ENCODE measurements at regions not wholly inside any gene's neighbourhood (a gene's known extent, or its start where the extent isn't known, plus 50 kb on each side); places are given as distances from the start of the nearest gene placed in this dataset.

DNA sequence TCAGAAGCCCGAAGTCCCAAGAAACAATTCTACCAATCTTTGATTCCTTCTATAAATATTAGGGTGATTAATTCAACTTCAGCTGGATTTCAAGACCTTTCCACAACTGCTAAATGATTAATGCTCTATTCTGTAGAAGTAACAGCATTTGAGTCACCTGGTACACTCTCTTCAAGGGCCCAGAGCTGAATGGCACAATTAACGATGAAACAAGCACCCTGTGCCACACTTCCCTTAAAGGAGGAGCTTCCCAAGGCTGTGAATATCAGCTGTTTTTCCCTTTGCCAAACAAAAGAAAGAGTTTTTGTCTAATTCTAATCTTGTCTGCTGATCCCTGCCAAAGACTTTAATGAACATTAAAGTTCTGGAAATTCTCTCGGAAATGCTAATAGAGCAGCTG lies 56.0 kb downstream of the BOD1L2 start:
- ATAC-seq (no peak), DNase-seq (no peak)

DNA sequence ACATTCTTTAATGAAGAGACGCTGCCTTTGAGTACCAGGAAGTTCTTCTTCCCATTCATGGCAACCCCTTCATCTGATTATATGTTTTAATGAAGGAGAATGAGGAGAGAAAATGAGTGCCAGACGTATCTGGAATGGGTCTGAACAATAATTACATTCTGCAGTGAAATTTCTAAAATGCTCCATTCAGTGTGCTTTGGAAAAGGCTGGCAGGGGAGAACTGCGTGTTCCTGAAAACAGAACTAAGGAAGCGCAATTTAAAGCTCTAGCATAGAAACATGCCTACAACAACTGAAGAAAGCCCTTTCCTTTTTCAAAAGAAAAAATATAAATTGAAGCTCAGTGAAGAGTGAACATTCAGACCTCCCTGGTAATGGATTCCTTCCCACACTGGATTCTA lies 58.8 kb downstream of the BOD1L2 start:
- ATAC-seq (no peak), DNase-seq (no peak)

DNA sequence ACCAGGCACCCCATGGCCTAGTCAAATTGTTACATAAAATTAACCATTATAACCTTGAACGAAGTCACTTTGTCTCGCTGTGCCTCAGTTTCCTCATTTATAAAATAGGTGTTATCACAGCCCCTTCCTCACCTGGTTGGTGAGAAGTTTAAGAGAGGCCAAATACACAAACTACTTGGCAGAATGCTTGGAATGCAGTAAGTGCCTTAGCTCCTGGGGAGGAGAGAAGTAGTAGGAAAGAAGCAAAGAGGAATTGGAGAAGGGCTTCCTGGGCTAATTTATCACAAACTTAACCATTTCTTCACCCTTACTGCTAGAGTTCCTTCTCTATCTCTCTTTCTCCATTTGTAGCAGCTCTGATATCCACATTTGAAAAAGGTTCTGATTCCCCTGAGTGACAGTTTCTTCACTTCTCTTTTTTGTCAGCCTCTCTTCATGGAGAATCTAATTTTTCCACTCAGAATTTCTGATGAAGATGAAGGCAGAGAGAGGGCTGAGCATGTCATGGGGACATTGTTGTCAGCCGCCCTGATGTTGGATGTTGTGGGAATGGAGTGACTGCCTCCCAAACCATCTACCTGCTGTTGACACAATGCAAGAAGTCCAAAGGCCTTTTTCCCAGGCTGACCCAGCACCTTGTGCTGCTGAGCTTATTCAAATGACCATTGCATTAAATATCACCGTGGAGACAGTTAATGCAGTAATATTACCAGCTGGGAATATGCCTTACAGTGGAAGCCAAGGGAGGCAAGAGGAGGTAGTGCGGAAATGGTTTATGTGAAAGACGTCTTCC lies 60.4 kb downstream of the BOD1L2 start:
- DNase-seq: no peak

DNA sequence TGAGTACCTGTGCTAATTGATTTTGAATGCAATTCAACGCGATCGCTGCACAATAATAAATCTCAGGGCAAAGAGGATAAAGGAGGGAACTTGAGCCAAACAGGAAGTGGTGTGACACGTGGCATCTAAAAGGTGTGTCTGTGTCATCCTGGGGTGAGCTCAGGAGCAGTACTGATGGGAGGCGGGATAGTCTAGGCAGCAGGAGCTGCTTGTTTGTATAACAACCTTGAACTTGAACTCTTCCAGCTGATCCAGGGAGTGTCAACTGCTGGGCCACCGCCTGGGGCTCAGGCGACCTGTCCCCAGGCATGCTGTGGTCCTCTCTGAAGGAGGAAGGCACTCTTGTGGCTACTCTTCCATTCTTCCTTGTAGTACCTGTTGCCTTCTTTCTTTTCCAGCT lies 61.2 kb downstream of the BOD1L2 start:
- DNase-seq (no peak), ATAC-seq (no peak)

More for the DNA sequence above, 60.4 kb downstream of the BOD1L2 start:
- no peak for ATAC-seq

DNA sequence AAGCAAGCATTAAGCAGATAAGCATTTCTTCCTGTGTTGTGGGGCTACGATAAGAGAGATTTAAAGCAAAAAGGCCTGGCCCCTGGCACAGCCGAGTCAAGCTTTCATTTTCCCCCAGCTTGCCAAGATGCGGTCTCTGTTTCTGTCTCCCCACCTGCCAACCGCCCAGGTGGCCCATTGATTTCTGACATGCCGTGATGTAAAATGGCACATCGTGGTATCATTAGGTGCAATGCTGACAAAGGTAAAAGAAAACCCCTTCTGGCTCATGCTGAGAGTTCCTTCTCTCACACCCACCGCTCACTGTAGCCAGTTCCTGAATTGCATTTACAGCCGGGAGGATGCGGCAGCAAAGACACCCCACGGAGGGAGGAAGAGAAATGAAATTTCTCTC lies 62.8 kb downstream of the BOD1L2 start:
- ATAC-seq: no peak

DNA sequence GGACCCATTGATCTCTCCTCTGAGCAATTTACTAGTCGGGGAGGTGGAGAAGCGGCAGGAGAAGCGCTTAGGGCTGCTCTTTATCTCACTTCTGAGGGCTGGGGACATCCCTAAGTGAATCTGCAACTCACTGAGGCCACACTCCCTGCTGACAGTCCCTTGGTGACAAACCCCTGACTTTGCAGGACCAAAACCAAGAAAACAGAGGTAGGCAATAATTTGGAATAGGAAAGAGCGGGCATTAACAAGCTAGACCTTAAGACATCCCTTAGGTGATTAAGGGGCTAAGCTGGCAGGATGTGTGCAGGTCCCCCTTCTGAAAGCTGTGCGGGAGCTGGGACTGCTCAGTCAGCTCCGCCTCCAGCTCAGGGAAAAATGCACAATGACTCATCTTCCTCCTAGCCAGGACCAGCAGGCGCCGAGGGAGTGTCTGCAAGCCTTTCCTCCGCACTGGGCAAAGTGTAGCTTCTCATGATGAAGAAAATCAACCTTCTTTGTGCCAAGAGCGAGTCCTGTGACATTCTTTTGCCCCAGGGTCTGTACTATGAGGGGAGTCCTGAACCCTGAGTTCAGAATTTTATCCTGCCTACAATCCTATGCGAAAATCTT lies 63.3 kb downstream of the BOD1L2 start:
- DNase-seq (no peak), ATAC-seq (peak; percentile 19)

More for the DNA sequence above, 62.8 kb downstream of the BOD1L2 start:
- DNase-seq: no peak

DNA sequence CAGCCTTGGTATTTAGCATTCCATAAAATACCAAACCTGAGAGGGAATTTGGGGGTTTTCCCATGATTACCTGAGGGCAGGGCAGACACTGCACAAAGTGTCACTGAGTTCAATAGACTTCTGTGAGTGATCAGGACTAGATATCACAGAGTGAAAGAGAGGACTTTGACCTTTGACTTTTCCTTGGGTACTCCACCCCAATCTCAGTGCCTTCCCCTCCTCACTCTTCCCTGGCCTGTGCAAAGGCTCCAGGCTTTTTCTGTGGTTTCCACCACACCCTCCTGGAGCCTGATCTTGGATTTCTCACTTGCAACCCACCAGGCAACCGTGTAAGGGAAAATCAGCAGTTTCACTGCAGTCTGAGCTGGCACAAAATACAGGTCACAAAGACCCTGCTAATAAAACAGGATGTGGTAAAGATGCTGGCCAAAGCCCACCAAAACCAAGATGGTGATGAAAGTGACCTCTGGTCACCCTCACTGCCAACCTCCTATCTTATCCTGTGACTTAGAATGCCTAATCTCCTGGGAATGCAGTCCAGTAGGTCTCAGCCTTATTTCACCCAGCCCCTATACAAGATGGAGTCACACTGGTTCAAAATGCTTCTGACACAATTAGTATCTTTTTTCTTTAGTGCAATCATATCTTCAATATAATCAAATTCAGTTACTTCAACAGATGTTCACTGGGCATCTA lies 64.0 kb downstream of the BOD1L2 start:
- DNase-seq: no peak

DNA sequence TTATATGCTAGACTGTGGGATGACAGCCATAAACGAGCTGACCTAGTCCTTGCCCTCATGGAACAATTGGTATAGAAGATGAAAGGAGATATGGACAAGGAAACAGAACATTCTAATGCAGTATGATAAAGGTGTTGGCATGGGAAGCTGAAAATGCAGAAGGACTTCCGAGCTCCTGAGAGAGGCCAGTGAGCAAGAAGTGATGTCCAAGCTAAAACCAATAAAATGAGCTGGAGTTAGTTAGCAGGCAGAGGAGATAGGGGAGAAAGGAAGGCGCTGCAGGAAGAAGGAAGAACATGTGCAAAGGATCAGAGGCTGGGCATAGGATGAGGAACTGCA lies 64.5 kb downstream of the BOD1L2 start:
- no peak for ATAC-seq

More for the DNA sequence above, 64.0 kb downstream of the BOD1L2 start:
- no peak for ATAC-seq

DNA sequence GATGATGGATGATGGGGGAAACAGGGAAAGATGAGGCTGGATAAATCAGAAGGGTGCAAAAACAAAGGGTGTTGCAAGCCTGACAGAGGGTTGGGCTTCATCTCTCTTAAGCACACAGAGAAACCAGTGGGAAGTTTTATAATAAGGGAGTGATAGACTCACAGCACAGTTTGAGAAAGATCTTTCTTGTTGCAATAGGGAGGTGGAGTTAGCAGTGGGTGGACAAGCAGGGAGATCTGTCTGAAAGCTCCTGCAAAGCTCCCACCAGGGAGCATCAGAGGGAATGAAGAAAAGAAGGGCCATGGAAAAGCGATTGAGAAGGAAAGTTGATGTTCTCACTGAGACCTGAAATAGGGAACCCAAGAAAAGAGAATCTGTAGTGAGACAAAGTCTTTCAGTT lies 64.9 kb downstream of the BOD1L2 start:
- ATAC-seq: no peak
- no peak for DNase-seq

More for the DNA sequence above, 64.5 kb downstream of the BOD1L2 start:
- DNase-seq: no peak

DNA sequence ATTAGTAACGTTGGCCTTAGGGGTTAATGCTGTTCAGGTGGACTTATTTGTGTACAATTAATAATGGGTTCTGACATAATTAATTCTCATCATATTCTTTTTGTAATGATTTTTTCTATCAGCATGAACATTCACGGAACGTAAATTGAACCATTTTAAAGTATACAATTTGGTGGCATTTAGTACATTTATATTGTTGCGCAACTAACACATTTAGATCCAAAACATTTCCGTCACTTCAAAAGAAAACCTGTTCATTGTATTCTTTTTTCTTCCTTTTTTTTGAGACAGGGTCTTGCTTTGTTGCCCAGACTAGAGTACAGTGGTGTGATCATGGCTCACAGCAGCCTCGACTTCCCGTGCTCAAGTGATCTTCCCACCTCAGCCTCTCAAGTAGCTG lies 65.8 kb downstream of the BOD1L2 start:
- DNase-seq: no peak
- no peak for ATAC-seq

DNA sequence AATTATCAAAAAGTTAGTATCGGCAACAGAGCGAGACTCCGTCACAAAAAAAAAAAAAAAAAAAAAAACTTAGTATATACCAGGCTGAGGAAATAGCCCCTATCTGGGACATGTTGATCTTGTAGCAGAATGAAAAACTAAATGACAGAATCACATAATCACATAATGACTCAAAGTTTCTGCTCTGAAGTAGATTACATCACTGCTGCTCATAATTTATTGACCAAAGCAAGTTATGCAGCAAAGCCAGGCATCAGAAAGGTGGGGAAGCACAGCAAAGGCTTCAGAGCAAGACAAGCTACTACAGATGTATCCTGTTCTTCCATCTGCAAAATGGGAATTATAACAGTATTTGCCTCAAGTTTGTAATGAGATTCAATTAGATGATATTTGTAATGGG lies 68.1 kb downstream of the BOD1L2 start:
- ATAC-seq (no peak), DNase-seq (no peak)

DNA sequence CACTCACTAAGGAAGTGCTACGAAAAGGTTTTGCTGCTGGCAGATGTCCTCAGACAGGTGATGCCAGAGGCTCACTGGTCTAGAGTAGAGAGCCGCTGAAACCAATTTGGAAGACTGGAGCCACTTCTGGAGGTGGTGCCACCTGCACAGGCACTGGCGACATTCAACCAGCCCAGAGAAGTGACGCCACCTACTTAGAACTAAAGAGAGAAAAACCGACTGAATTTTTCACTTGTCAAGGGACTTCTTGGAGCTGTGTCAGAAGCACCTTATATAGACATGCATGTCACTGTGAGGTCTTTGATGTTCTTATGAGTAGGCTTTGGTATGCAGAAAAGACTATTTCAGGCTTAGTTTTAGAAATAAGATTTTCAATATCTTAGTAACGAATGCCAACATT lies 71.4 kb downstream of the BOD1L2 start:
- no peak for DNase-seq
- ATAC-seq: no peak

DNA sequence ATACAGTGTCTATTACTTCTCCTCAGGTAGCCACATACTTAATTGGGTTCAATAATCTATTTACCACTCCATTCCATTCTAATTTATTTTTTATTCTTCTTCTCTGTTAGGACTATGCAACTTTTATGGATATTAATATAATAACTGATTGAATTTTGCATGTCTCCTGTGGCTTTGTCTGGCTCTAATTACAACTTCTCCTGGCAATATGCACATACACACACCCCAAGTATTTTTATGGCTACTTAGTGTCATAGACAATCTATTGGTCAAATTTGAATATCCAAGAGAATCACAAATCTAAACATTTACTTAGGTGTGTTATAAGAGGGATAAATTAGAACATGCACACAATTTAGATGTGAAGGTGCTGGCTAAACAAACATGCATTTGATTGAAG lies 73.1 kb downstream of the BOD1L2 start:
- DNase-seq: no peak
- ATAC-seq: no peak

DNA sequence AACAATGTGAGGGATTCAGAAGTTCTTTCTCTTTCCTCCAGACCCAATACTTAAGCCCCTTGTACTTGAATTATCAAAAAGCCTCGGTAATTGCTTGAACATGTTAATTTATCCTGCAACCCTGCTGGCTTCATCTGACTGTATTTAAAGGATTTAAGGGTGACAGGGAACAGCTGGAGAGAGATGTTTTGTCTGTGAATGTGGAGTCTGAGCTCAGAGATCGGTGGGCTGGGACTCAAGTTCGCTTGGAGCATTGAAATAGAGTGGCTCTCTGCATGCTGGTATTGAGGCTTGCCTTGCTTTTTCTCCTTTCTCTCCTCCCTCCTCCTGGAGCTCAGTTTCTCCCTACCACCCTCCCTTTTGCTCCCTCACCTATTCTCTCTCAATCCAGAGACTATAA lies 73.6 kb downstream of the BOD1L2 start:
- ATAC-seq (no peak), DNase-seq (no peak)

DNA sequence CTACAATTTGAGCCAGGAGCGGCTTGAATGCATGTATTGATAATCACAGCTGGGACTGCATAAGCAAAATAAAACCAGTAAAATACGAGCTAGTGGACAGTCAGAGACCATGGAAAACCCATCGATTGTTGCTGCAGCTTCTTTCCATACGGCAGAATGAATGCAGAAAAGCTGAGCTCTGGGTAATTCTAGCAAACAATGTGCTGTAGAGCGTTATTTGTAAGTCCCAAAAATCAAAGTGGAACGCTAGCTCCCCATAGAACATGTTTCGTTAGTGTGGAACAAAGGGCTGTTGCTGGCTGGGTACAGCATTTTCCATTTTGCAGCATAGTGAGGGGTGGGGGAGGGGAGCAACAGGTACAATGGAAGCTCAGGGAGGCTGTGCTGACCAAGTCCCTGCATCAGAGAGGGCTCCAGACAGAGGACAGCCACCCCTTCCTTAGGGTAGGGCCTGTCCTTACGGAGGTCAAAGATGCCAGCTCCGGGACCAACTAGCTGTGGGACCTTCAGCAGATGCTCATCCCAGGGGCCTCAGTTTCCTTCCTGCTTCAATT lies 74.1 kb downstream of the BOD1L2 start:
- no peak for ATAC-seq

DNA sequence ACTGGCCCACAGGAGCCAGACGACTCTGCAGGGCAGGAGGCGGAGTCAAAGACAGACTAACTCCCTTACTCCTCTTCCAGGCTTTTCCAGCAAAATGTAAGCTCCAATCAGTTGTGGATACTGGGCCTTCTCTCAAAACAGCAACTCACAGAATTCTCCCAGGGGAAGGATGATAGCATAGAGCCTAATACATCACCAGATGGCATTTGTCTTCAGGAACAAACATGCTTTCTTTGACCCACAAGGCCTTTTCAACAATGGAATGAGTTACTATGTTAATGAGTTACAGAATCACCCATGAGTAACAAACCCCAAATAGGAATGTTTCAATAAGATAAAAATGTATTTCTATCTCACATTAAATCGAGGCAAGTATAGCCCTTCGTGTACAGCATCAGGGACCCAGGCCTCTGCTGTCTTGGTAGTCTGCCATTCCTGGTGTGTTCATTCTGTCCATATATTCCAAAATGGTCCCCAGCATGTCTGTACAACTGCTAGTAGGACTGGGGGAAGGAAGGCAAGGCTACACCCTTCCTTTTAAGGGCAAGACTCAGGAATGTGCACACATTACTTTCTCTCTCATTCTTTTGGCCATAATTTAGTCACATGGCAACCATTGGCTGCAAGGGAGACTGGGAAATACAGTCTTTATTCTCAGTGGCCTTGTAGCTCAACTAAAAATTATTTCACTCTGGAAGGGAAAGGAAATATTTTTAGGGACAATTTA lies 76.4 kb downstream of the BOD1L2 start:
- DNase-seq (no peak), ATAC-seq (no peak)

More for the DNA sequence above, 74.1 kb downstream of the BOD1L2 start:
- DNase-seq: no peak

DNA sequence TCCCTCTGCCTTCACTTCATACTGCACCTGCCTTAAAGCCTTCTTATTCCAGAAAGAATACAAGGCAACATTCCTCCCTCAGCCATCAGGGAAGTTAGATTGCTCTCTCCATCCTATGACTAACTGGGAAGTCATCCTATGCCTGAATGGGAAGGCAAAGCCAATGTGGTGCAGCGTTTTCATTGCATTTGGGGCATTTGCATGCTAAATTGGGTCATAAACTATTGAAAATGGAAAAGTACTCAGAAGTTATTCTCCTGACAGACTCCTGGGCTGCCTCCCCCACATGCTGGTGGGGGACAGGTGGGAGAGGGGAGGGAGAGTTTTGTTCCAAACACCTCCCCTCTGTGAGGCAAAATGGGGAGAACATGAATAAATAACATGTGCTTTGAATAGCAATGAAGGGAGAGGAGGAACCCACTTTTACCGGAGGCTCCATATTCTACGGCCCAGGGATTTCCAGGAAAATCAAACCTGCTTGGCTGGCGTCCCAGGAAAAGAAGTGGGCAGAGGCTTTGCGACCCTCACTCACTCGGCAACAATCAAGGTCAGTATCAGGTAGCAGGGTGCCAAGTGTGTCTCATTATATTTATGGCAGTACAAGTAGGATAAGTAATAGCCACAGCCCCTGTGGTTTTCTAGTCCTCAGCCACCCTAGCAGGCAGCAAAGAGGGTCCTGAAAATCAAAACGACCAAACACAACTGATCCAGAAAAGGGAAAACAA lies 84.1 kb downstream of the BOD1L2 start:
- ATAC-seq (no peak), DNase-seq (no peak)

DNA sequence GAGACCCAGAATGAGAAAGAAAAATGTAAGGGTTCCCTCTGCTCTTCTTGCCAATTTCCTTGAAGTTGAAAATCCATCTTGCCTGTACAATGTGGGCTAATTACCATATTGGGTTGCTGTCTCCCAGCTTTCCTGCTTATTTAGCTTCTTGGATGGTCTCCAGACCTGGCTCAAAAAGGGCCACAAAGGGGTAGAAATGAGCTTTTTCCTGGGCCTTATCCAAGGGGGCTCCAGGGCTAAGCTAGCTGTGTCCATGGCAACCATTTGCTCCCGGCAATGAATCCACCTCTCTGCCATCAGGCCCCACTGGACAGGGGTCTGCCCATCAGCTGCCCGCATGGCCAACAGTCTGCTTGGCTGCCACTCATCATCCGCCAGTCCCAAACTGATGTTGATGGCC lies 85.0 kb downstream of the BOD1L2 start:
- no peak for DNase-seq

DNA sequence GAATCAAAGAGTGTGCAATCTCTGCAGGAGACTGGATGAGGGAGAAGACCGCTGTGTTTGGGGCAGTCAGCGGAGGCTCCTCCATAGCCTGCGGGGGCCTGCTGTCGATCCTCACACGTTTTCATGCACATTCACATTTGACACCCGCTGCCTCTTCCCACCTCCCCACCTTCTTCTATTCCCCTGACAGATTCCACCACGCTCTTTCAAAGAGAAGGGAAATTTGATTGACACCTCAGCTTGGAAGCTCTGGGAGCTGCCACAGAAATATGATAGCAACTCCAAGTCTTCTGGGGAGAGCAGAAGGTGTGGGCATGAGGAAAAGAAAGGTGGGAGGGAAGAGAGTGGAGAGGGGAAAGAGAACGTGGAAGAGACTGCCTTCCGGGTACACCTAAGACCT lies 87.5 kb downstream of the BOD1L2 start:
- DNase-seq: no peak
- ATAC-seq: no peak

More for the DNA sequence above, 85.0 kb downstream of the BOD1L2 start:
- no peak for ATAC-seq

DNA sequence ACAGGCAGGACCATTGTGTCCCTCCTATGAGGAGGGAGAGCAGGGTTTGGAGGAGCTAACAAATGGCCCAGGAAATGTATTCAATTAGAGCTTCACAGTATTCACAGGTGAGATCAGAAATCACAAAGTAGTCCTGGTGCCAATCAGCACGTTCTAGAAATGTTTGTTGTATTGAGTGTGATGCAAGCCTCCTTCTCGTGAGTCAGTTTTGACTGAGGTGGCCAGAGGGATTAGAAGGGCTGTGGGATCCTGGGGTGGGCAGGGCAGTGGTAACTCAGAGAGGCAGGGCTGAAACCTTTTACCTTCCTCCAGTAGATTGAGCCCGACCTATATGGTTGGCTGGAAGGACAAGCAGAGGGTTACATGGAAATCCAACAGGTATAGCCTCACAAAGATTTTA lies 95.0 kb downstream of the BOD1L2 start:
- ATAC-seq (no peak), DNase-seq (no peak)

DNA sequence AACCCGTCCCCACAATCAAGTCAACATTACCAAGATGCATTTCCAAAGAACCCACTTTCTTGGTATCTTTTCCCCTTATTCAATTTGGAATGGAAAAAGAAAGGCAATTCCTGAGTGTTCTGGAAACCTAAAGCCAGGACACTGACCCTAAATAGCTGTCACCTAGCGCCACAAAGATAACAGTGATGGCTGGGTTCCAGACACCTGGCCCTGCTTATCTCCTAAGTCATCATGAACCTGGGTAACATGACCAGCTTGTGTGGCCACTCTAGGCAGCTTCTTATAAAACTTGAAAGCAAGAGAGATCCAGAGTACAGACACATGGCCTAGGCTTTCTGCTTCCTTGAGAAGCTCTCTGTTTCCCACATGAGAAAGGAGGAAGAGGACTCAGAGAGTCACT lies 95.4 kb downstream of the BOD1L2 start:
- DNase-seq (no peak), ATAC-seq (no peak)
